ENCODE measurements at regions not wholly inside any gene's neighbourhood (a gene's known extent, or its start where the extent isn't known, plus 50 kb on each side); places are given as distances from the start of the nearest gene placed in this dataset.

DNA sequence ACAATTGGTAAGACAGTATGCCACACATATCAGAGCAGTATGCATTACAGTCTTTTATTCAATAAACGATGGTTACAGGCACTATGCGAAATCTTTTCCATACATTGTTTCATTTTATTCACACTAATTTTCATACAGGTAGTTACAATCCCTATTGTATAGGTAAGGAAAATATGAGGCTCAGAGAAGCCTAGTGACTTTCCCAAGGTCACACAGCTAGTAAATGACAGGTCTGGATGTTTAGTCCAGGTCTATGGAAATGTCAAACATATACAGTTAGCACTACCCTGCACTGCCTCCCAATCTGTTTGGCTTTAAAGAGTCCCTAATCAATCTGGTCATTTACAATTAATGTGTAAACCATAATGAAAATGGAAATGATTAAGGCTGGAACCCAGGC, 372.2 kb downstream of the MTX2 start:
- ChIA-PET CTCF (ENCODE audit: low intra/inter-chr PET ratio, low total read pairs) (no interaction called here), POLR2A (no interaction called here)
- FAIRE-seq (no peak), ATAC-seq (no peak), DNase-seq (ENCODE audit: low spot score) (no peak)
- no peaks in the 10 kb centered on the region for H3K9me3 ChIP-seq (ENCODE audit: low read length)
- no peaks in the 10 kb centered on the region for H3K36me3 ChIP-seq (replicated peaks in 1 of 2; ENCODE audit: control insufficient read depth in 1 of 2, insufficient read depth in 2 of 2, low read length in 2 of 2)
- intact Hi-C loops (cut with micrococcal nuclease; ENCODE audit: unreplicated experiment) (no loop called here), in situ Hi-C loops (cut with HindIII; ENCODE audit: extremely low pct_ligation_motif_present, low pct_unique_long_range_greater_than_20kb) (no loop called here)
- H3K4me2 ChIP-seq (ENCODE audit: low read depth, low read length), result no peak overlapping the region
- H3K27me3 ChIP-seq (ENCODE audit: control insufficient read depth in 1 of 2, insufficient read depth in 2 of 2, low read length in 2 of 2), result peaks cover 3 to 66% of the 10 kb centered on the region in 2 experiments; a peak in 4 of 5 replicates
- WGBS (ENCODE audit: low lambda C conversion rate), result 4% methylated on average over 2 of the region's 2 CpGs
- no peak for TF ChIP-seq ZNF30 (CRISPR knock-in tag; IDR thresholded peaks at IDR 0.05)
- TF ChIP-seq, protein P1, sequence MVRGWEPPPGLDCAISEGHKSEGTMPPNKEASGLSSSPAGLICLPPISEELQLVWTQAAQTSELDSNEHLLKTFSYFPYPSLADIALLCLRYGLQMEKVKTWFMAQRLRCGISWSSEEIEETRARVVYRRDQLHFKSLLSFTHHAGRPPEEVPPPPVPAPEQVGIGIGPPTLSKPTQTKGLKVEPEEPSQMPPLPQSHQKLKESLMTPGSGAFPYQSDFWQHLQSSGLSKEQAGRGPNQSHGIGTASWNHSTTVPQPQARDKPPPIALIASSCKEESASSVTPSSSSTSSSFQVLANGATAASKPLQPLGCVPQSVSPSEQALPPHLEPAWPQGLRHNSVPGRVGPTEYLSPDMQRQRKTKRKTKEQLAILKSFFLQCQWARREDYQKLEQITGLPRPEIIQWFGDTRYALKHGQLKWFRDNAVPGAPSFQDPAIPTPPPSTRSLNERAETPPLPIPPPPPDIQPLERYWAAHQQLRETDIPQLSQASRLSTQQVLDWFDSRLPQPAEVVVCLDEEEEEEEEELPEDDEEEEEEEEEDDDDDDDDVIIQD (CRISPR knock-in tag; IDR thresholded peaks at IDR 0.05; ENCODE audit: low read depth), result no peak
- no peak for TF ChIP-seq TCF7 (IDR thresholded peaks at IDR 0.05; ENCODE audit: low read depth)
- TF ChIP-seq MBD4 (IDR thresholded peaks at IDR 0.05; ENCODE audit: borderline replicate concordance, low read length), result no peak
- no peak for TF ChIP-seq FOXC1 (CRISPR knock-in tag; IDR thresholded peaks at IDR 0.05; ENCODE audit: borderline replicate concordance)
- no peak for TF ChIP-seq ZNF501 (CRISPR knock-in tag; IDR thresholded peaks at IDR 0.05)
- no peak for TF ChIP-seq NR2F2 (IDR thresholded peaks at IDR 0.05; ENCODE audit: borderline replicate concordance, low read depth)
- TF ChIP-seq ZNF24 (IDR thresholded peaks at IDR 0.05), result no peak
- no peak for TF ChIP-seq ZNF331 (CRISPR knock-in tag; IDR thresholded peaks at IDR 0.05)
- TF ChIP-seq ZSCAN21 (CRISPR knock-in tag; IDR thresholded peaks at IDR 0.05; ENCODE audit: borderline replicate concordance), result no peak
- TF ChIP-seq ZBTB33 (CRISPR knock-in tag; IDR thresholded peaks at IDR 0.05), result no peak
- TF ChIP-seq CEBPZ (IDR thresholded peaks at IDR 0.05; ENCODE audit: low read length), result no peak
- TF ChIP-seq NAIF1 (CRISPR knock-in tag; IDR thresholded peaks at IDR 0.05; ENCODE audit: borderline replicate concordance), result no peak
- no peak for TF ChIP-seq ZNF180 (CRISPR knock-in tag; IDR thresholded peaks at IDR 0.05; ENCODE audit: borderline replicate concordance, low read depth)
- no peak overlapping the region for H3K4me3 ChIP-seq (replicated peaks in 1 of 3; ENCODE audit: insufficient read depth in 1 of 3, low read depth in 2 of 3, low read length in 3 of 3)
- peaks cover 11% of the 10 kb centered on the region; the same call in 1 of the 2 replicates for H3K4me1 ChIP-seq (ENCODE audit: insufficient read depth, low read length)
- H3K79me2 ChIP-seq (ENCODE audit: insufficient read depth, low read length), result no peaks in the 10 kb centered on the region
- H3K9ac ChIP-seq (ENCODE audit: insufficient read depth, low read depth, low read length), result no peak overlapping the region
- H4K20me1 ChIP-seq (ENCODE audit: insufficient read depth, low read length), result no peaks in the 10 kb centered on the region
- H2AFZ ChIP-seq (ENCODE audit: low read length), result no peak overlapping the region
- no TSS peak for BruUV-seq (replicated peaks)
- H3K27ac ChIP-seq (ENCODE audit: extremely low read length, insufficient read depth, low read length), result no peak overlapping the region

All from HepG2 (cell line).